Gastroesophageal sphincter (tissue), 4 donors: ENCODE measurements at regions not wholly inside any gene's neighbourhood (a gene's known extent, or its start where the extent isn't known, plus 50 kb on each side); places are given as distances from the start of the nearest gene placed in this dataset.

Experiments
- ATAC-seq: fragments of 150-250 bp; one replicate; pipeline ENCODE4 v1.9.1; 2016; ENCODE audit warnings: mild to moderate bottlenecking, moderate library complexity
- H3K27ac ChIP-seq, 4 donors: fragments of 200-600 bp; sonication (generic) in 3 of 4; 1 replicate in 3 of 4; 2 replicates in 1 of 4; pipeline ENCODE4 v1.5.1; 2016 to 2019
- H3K27me3 ChIP-seq: fragments of 200-600 bp; sonication (generic); one replicate; pipeline ENCODE4 v1.5.1; 2019
- H3K36me3 ChIP-seq, 2 donors: fragments of 200-600 bp; sonication (generic); one replicate each; pipeline ENCODE4 v1.5.1; 2019; ENCODE audit warnings: control low read depth in 1 of 2
- H3K4me1 ChIP-seq, 3 donors: fragments of 200-600 bp; sonication (generic); 1 replicate in 2 of 3; 2 replicates in 1 of 3; pipeline ENCODE4 v1.5.1; 2016 to 2019; ENCODE audit warnings: control low read depth in 2 of 3
- H3K4me3 ChIP-seq, 2 donors: fragments of 200-600 bp; sonication (generic); one replicate each; pipeline ENCODE4 v1.5.1; 2019; ENCODE audit warnings: mild to moderate bottlenecking in 1 of 2, moderate library complexity in 1 of 2
- H3K9me3 ChIP-seq, 3 donors: fragments of 200-600 bp; sonication (generic); one replicate each; pipeline ENCODE4 v1.5.1; 2017 to 2019; ENCODE audit warnings: control low read depth in 2 of 3
- EP300 ChIP-seq: sonication (generic); formaldehyde crosslinking; IDR thresholded peaks from one replicate; pipeline ENCODE4 v1.6.1; 2017; ENCODE audit warnings: antibody characterized with exemption, mild to moderate bottlenecking
- POLR2A ChIP-seq, 2 donors: fragments of 450-650 bp; IDR thresholded peaks; one replicate each; pipeline ENCODE4 v1.6.1; 2017; ENCODE audit warnings: antibody characterized with exemption in 2 of 2, mild to moderate bottlenecking in 2 of 2, moderate library complexity in 1 of 2
- POLR2AphosphoS5 ChIP-seq: sonication (generic); formaldehyde crosslinking; IDR thresholded peaks from one replicate; pipeline ENCODE4 v1.6.1; 2017; ENCODE audit warnings: antibody characterized with exemption
- WGBS, 2 donors: methylation state at CpG; one replicate each; pipeline ENCODE4 v1.1.5; 2018; ENCODE audit warnings: low coverage in 1 of 2; 5-methylcytosine and 5-hydroxymethylcytosine counted together
- TF ChIP-seq, protein P1 (sequence below), 4 experiments: fragments of 200-600 bp in 2 of 4; fragments of 450-650 bp in 2 of 4; sonication (generic) in 1 of 4; IDR thresholded peaks; one replicate each; pipeline ENCODE4 v1.5.1; 2017 to 2019; ENCODE audit warnings: antibody characterized with exemption in 4 of 4, mild to moderate bottlenecking in 2 of 4, moderate library complexity in 2 of 4

DNA sequence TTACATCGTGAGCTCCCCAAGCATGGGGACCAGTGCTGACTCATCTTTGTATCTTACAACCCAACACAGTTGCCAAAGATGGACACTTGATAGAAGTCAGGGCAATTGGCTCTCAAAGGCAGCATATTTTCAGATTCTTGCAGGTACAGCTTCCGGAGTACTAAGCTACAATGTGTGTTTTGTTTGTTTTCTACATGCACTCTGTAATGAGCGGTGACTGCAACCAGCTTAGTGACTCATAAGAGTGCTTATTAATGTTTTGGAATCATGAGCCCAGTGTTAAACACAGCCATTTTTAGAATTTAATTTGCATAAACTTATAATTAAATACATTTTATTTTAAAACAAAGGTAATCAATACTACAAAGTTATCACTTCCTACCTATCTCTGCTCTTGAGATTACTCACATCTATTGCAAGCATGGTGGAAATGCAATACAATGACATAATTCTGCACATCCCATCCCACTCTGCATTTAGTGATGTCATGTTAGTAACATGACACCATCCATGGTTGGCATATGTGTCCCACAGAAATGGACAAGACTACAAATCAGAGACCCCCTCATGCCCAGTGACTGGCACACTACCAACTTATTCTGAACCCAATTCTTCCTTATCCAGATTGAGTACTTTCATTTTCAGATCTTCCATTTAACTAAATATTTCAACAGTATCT, 399.8 kb upstream of the ST6GAL2 start:
- no peak for ATAC-seq
- Histone ChIP-seq H3K36me3 (no peaks in the 10 kb centered on the region), H3K4me1 (no peaks in the 10 kb centered on the region), H3K4me3 (no peak overlapping the region), H3K9me3 (no peaks in the 10 kb centered on the region), H3K27me3 (no peaks in the 10 kb centered on the region), H3K27ac (no peak overlapping the region)
- TF ChIP-seq POLR2AphosphoS5 (no peak), POLR2A (IDR thresholded peaks at IDR 0.05) (no peak), EP300 (no peak)
- TF ChIP-seq, protein P1, sequence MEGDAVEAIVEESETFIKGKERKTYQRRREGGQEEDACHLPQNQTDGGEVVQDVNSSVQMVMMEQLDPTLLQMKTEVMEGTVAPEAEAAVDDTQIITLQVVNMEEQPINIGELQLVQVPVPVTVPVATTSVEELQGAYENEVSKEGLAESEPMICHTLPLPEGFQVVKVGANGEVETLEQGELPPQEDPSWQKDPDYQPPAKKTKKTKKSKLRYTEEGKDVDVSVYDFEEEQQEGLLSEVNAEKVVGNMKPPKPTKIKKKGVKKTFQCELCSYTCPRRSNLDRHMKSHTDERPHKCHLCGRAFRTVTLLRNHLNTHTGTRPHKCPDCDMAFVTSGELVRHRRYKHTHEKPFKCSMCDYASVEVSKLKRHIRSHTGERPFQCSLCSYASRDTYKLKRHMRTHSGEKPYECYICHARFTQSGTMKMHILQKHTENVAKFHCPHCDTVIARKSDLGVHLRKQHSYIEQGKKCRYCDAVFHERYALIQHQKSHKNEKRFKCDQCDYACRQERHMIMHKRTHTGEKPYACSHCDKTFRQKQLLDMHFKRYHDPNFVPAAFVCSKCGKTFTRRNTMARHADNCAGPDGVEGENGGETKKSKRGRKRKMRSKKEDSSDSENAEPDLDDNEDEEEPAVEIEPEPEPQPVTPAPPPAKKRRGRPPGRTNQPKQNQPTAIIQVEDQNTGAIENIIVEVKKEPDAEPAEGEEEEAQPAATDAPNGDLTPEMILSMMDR (IDR thresholded peaks at IDR 0.05), result no peak
- 90 to 96% methylated on average over 2 to 3 of the region's 3 CpGs for WGBS, 2 donors

DNA sequence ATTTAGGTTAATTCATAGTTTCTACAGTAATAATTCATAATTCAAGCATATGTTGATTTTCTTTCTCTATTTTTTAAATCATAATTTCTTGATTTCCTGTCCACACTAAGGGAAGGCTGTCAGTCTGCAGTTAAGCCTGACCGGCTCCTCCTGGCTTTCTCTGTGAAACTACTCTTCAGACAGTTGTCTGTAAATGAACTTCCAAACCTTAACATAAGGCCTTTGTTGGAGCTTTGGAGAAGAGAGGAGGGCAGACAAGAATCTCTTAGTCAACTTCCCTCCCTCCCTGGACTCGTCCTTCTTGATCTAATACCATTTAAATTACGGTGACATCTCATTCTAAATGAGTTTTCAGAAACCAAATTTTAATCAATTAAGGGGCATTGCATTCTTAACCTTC, 404.1 kb upstream of the ST6GAL2 start:
- TF ChIP-seq, protein P1 (IDR thresholded peaks at IDR 0.05), result no peak
- TF ChIP-seq POLR2A (IDR thresholded peaks at IDR 0.05) (no peak), POLR2AphosphoS5 (no peak), EP300 (no peak)
- H3K4me1 ChIP-seq, result no peaks in the 10 kb centered on the region
- WGBS, 2 donors, result 50 to 72% methylated on average over 3 of the region's 3 CpGs
- ATAC-seq, result no peak
- no peak overlapping the region for H3K4me3 ChIP-seq
- H3K36me3 ChIP-seq, result no peaks in the 10 kb centered on the region
- H3K9me3 ChIP-seq, result no peaks in the 10 kb centered on the region
- no peak overlapping the region for H3K27ac ChIP-seq
- H3K27me3 ChIP-seq, result no peaks in the 10 kb centered on the region

GRCh38 chr2:107303964-107304363, 418.0 kb upstream of the ST6GAL2 start:
- no peak for ATAC-seq
- Histone ChIP-seq H3K36me3 (no peaks in the 10 kb centered on the region), H3K4me3 (no peak overlapping the region), H3K27ac (no peak overlapping the region), H3K4me1 (no peaks in the 10 kb centered on the region), H3K27me3 (peaks cover 6% of the 10 kb centered on the region), H3K9me3 (peaks cover 0 to 8% (median 0%) of the 10 kb centered on the region in 3 donors)
- TF ChIP-seq EP300 (no peak), POLR2AphosphoS5 (no peak), POLR2A (IDR thresholded peaks at IDR 0.05) (no peak)
- TF ChIP-seq, protein P1 (IDR thresholded peaks at IDR 0.05), result no peak
- WGBS, 2 donors, result 46 to 56% methylated on average over 2 of the region's 2 CpGs

DNA sequence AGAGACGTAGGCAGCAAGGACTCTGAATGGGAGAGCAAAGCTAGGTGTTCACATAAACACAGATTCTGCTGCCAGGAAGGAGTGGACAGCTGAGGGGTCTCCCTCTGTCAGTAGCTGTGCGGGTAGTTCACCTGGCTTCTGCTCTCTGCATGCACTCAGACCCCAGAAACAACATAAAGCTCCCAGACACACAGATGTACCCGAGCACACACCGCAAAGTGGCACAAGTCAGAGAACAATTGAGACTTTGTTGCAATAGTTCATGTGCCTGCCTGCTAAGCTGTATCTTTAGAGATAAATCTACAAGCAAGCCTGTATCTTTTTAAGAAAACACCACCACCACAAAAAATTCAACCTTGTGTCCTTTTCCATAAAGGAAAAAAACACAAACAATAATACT, 420.0 kb upstream of the ST6GAL2 start:
- WGBS, 2 donors, result 7 to 41% methylated on average over 2 to 4 of the region's 4 CpGs
- H3K4me1 ChIP-seq, result no peaks in the 10 kb centered on the region
- H3K9me3 ChIP-seq, result no peaks in the 10 kb centered on the region
- no peak overlapping the region for H3K27ac ChIP-seq
- no peak for TF ChIP-seq POLR2AphosphoS5
- TF ChIP-seq EP300, result no peak
- TF ChIP-seq, protein P1 (IDR thresholded peaks at IDR 0.05), result no peak
- TF ChIP-seq POLR2A (IDR thresholded peaks at IDR 0.05), result no peak
- ATAC-seq, result no peak
- no peak overlapping the region for H3K4me3 ChIP-seq
- peaks cover 6% of the 10 kb centered on the region for H3K27me3 ChIP-seq
- H3K36me3 ChIP-seq, result no peaks in the 10 kb centered on the region

DNA sequence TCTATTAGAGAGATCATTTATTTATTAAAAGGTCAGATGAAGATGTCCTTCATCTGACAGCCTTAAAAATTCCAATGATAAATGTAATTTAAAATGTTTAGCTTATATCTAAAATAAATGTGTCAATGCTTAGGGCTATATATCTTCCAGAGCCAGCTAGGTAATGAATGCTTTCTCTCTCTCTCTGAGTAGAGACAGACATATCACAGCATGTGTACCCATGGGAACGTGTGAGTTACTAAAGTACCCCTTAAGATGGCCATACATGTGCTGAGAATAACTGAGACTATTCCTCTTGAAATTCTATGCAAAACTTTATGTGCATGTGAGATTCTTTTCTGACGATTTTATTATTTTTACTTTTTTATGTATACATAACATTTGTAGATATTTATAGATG, 420.9 kb upstream of the ST6GAL2 start:
- ATAC-seq, result no peak
- Histone ChIP-seq H3K27ac (no peak overlapping the region), H3K36me3 (no peaks in the 10 kb centered on the region), H3K4me3 (no peak overlapping the region), H3K4me1 (no peaks in the 10 kb centered on the region), H3K9me3 (no peaks in the 10 kb centered on the region), H3K27me3 (peaks cover 6% of the 10 kb centered on the region)
- TF ChIP-seq POLR2AphosphoS5 (no peak), EP300 (no peak), POLR2A (IDR thresholded peaks at IDR 0.05) (no peak)
- TF ChIP-seq, protein P1 (IDR thresholded peaks at IDR 0.05), result no peak
- 34 to 49% methylated on average over 2 of the region's 2 CpGs for WGBS, 2 donors
